ENCODE measurements at regions not wholly inside any gene's neighbourhood (a gene's known extent, or its start where the extent isn't known, plus 50 kb on each side); places are given as distances from the start of the nearest gene placed in this dataset.

DNA sequence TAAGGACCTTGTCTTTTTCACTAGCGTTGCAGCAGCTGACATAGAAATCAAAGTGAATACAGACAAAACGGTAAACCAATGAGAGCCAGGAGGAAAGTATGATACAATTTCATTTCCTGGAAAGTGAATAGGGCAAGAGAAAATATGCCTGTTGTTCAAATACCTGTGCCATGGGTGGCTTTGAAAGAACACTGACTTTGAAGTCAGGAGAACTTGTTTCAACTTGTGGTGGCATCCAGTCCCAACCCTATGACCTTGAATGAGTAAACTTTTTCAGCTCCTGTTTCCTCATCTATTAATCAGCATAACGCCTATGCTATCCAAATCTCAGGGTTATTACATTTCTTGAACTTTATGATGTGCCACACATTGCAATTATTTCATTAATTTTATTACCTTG is 173.7 kb upstream of the HS3ST3A1 start:
- TF ChIP-seq, protein P1, sequence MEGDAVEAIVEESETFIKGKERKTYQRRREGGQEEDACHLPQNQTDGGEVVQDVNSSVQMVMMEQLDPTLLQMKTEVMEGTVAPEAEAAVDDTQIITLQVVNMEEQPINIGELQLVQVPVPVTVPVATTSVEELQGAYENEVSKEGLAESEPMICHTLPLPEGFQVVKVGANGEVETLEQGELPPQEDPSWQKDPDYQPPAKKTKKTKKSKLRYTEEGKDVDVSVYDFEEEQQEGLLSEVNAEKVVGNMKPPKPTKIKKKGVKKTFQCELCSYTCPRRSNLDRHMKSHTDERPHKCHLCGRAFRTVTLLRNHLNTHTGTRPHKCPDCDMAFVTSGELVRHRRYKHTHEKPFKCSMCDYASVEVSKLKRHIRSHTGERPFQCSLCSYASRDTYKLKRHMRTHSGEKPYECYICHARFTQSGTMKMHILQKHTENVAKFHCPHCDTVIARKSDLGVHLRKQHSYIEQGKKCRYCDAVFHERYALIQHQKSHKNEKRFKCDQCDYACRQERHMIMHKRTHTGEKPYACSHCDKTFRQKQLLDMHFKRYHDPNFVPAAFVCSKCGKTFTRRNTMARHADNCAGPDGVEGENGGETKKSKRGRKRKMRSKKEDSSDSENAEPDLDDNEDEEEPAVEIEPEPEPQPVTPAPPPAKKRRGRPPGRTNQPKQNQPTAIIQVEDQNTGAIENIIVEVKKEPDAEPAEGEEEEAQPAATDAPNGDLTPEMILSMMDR (IDR thresholded peaks at IDR 0.05; ENCODE audit: insufficient read depth, low read depth, low read length, missing control alignments), result no peak
- H3K4me3 ChIP-seq (ENCODE audit: low read length), result no peak overlapping the region

DNA sequence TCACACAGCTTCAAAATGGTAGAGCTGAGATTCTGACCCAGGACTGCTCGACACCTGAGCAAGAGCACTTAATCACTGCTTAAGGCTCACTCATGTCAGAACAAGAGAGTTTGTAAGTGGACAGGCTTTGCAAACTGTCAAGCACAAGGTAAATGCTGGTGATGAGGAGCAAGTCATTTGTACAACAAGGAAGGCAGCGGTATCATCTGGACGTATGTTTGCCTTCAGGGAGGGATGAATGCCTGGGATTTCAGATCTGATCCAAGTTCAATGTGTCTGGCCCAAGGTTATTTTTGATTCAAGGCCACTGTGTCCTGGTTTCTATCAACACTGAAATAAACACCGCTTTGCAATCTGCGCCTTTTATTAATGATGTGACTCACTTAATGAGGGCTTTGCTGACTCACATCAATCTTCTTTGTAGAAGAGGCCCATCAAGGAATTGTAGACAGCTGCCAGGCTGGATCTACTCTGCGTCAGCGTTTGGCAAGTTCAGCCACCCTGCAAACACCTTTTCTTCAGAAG is 174.4 kb upstream of the HS3ST3A1 start:
- DNase-seq (ENCODE audit: low read depth), result peak; percentile 80
- no peak overlapping the region for H3K4me3 ChIP-seq (ENCODE audit: low read length)
- TF ChIP-seq, protein P1 (IDR thresholded peaks at IDR 0.05; ENCODE audit: insufficient read depth, low read depth, low read length, missing control alignments), result no peak

More for the DNA sequence above, 173.7 kb upstream of the HS3ST3A1 start:
- peak; percentile 87 for DNase-seq (ENCODE audit: low read depth)

DNA sequence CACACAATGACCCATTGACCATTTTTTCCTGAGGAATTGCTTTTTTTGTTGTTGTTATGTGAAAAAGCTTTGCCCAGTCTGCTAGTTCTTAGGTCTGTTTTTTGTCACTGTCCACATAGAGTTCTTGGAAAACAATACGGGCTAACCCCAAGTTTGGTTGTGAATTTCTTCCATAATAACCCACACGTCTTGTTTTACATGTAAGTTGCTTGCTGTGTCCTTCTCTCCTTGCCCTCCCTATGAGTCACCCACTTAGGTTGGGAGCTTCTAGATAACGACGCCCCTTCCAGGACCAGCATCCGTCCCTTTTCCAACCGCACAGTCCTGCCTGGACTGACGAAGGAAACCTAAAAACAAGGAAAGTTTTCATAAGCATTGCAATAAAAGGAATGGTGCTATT is 175.3 kb upstream of the HS3ST3A1 start:
- TF ChIP-seq, protein P1 (IDR thresholded peaks at IDR 0.05; ENCODE audit: insufficient read depth, low read depth, low read length, missing control alignments), result no peak
- DNase-seq (ENCODE audit: low read depth), result no peak
- H3K4me3 ChIP-seq (ENCODE audit: low read length), result no peak overlapping the region

DNA sequence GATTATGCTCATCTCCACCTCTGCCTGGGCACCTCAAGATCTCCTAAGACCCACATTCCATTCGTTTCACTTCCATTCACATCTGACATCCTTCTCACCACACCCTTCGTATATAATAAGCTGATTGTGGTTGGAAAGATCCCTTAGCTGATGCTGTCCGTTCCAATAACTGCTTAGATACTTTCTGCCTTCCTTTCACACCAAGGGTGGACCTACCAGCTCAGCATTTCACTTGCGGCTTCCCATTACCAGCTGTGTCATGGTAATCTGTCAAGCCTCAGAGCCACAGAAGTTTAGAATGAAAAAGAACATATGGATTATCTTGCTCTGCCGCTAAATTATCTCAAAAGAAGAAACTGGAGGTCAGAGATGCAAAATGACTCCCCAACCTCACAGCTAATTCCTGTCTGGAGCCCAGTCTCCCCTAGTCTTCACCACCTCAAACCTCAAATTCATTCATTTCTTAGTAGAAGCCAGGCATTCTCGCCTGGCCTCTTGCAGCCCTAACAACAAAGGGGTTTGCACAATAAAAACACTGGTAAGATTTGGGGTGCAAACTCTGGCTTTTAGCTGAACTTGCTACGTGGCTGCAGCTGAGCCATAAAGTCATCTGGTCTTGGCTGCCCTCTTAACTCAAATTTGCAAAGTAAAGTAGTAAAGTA is 182.8 kb upstream of the HS3ST3A1 start:
- TF ChIP-seq, protein P1 (IDR thresholded peaks at IDR 0.05; ENCODE audit: insufficient read depth, low read depth, low read length, missing control alignments), result no peak
- DNase-seq (ENCODE audit: low read depth), result no peak
- H3K4me3 ChIP-seq (ENCODE audit: low read length), result no peak overlapping the region

GRCh38 chr17:13785981-13786598 is 184.4 kb upstream of the HS3ST3A1 start:
- TF ChIP-seq, protein P1 (IDR thresholded peaks at IDR 0.05; ENCODE audit: insufficient read depth, low read depth, low read length, missing control alignments), result no peak
- no peak for DNase-seq (ENCODE audit: low read depth)
- H3K4me3 ChIP-seq (ENCODE audit: low read length), result no peak overlapping the region

GRCh38 chr17:13787636-13788035 is 185.9 kb upstream of the HS3ST3A1 start:
- DNase-seq (ENCODE audit: low read depth), result no peak
- H3K4me3 ChIP-seq (ENCODE audit: low read length), result no peak overlapping the region
- TF ChIP-seq, protein P1 (IDR thresholded peaks at IDR 0.05; ENCODE audit: insufficient read depth, low read depth, low read length, missing control alignments), result no peak

Measured in epithelial cell of esophagus (primary cell).